VCaP (cell line): ENCODE measurements at regions not wholly inside any gene's neighbourhood (a gene's known extent, or its start where the extent isn't known, plus 50 kb on each side); places are given as distances from the start of the nearest gene placed in this dataset.

Experiments
- H3K27ac ChIP-seq: fragments of 450-650 bp; 2 replicates; pipeline ENCODE4 v1.5.1; 2017
- CTCF ChIP-seq: fragments of 450-650 bp; conservative IDR thresholded peaks from 2 replicates; pipeline ENCODE4 v1.5.1; 2017; ENCODE audit warnings: mild to moderate bottlenecking, moderate library complexity

DNA sequence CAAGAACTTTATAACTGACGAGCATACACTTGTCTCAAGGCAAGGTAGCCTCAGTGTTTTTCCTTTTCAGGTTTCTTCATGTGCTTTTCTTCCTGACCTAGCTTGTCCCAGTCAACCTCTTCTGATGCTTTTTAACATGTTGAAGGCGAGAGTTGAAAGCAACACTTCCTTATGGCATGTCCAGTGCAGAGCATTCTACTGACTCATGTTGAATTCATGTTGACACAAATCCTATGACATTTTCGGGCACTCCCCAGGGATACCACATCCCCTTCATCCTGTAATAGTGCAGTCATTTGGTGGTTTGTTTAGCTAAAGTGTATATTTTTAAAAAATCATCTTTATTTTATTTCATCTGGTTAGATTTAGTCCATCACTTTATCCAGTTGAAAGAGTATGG is 75.9 kb upstream of the CBLB start:
- no peak for TF ChIP-seq CTCF
- H3K27ac ChIP-seq = no peak overlapping the region

DNA sequence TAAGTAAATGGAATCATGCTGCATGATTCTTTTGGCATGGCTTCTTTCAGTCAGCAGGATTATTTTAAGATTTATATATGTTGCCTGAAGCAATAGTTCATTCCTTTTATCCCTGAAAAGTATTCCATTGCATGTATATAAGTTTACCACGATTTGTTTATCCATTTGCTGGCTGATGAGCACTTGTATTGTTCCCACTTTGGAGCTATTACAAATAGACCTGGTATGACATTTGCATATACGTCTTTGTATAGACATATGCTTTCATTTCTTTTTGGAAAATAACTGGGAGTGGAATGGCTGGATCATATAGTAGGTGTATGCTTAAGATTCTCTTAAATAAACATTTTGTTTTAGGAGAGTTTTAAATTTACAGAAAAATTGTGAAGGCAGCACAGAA is 79.3 kb upstream of the CBLB start:
- no peak for TF ChIP-seq CTCF
- no peak overlapping the region for H3K27ac ChIP-seq

DNA sequence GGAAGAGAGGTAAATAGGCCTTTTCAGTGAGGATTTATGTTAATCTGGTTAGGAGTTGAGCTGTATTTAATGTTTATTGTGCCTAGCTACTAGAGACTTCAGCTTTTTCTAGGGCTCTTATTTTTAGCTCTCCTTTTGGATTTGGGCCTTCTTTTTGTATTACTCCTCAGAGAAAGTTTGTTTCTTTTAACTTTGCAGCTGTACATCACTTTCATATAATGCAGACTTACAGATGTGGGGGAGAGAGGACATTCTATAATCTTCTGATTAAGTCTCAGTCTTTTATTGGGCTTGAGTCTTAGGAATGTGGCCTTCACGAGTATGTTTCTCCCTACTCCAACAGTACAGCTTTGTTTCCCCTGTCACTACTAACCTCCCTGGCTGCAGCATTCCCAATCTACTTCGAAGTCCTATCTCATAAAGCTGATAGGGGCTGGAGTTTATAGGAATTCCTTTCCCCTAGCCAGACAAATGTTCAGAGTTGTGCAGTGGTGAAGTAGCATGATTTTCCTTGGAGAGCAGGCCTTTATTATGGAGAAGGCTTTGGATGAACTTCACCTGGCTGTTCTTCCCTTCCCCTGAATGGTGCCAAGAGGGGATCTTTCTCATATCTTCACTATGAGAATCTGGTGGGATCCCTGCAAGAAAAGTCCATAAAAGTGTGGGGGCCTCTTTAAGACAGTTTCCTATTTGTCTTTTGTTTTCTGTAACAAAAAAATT is 82.2 kb upstream of the CBLB start:
- H3K27ac ChIP-seq = no peak overlapping the region
- TF ChIP-seq CTCF = no peak

GRCh38 chr3:105953831-105954230 is 85.0 kb upstream of the CBLB start:
- TF ChIP-seq CTCF = no peak
- no peak overlapping the region for H3K27ac ChIP-seq

DNA sequence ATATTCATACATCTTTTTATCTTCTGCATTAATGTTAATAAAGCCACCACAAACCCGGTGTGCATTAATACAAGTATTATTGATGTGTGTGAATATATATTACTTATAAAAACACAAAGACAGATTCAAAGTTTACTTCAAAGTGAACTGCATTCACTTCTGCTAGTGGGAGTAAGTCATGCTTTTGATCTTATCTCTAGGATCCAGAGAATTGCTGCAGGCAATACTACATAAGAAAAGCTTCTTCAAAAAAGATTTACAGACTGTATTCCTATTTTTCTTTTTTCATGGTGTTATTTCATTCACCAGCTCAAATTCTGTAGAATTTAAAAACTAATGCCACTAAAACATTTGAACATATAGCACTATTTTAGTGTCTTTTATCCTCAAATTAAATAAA is 87.5 kb upstream of the CBLB start:
- no peak overlapping the region for H3K27ac ChIP-seq
- TF ChIP-seq CTCF = no peak

DNA sequence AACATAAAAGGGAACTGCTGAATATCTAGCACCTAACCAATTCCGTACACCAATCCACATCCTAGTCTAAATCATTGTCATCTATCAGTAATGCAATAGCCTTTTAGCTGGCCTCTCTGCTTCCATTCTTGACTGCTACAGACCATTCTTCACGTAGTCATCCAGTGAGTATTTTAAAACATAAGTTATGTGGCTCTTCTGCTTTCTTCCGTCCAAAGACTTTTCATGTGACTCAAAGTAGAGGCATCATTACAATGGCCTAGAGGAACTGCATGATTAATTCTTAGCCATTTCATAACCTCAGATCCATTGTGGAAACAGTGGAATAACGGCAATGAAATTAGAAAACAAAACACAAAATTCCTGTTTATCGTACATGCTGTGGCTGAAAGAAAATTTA is 88.9 kb upstream of the CBLB start:
- no peak overlapping the region for H3K27ac ChIP-seq
- TF ChIP-seq CTCF = no peak

DNA sequence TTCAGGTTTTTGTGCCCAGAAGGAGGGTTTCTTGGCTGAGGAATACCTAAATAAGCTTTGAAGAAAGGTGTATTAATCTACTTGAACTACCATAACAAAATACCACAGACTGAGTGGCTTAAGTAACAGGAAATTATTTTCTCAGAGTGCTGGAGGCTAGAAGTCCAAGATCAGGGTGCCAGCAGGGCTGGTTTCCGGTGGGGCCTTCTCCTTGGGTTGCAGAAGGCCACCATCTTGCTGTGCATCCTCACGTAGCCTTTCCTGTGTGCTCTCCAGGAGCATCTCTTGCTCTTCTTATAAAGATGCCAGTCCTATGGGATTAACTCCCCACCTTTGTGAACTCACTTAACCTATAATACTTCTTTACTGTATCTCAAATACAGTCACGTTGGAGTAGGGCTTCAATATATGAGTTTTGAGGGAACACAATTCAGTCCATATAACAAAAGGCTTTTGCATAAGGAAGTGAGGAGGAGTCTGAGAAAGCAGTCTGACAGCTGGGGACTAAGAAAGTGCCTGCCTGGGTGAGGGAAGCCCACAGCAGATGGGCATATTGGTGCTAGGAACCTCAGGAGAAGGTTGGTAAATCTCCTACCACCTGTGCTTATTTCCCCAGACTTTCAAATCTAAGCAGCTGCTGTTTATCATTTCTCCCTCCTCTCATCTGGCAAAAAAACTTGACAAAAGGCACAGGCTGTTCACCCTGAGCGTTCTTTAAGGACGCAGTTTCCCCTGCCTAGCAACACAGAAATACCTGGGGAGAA is 89.6 kb upstream of the CBLB start:
- TF ChIP-seq CTCF = no peak

More for the DNA sequence above, 89.6 kb upstream of the CBLB start:
- no peak overlapping the region for H3K27ac ChIP-seq
